IPS-15b (cell line): ENCODE measurements at regions not wholly inside any gene's neighbourhood (a gene's known extent, or its start where the extent isn't known, plus 50 kb on each side); places are given as distances from the start of the nearest gene placed in this dataset.

Experiments used
- H3K27me3 ChIP-seq: one replicate; pipeline ENCODE4 v1.6.1; 2013; ENCODE audit warnings: low read length; ENCODE audit not compliant: control insufficient read depth, insufficient read depth
- H3K36me3 ChIP-seq: one replicate; pipeline ENCODE4 v1.6.1; 2013; ENCODE audit warnings: low read length; ENCODE audit not compliant: control insufficient read depth, insufficient read depth
- H3K4me1 ChIP-seq: one replicate; pipeline ENCODE4 v1.6.1; 2013; ENCODE audit warnings: mild to moderate bottlenecking, low read length; ENCODE audit not compliant: control insufficient read depth, insufficient read depth
- H3K4me3 ChIP-seq: one replicate; pipeline ENCODE4 v1.5.1; 2013; ENCODE audit warnings: low read depth, low read length
- H3K9ac ChIP-seq: one replicate; pipeline ENCODE4 v1.6.1; 2013; ENCODE audit warnings: low read depth, mild to moderate bottlenecking, low read length
- H3K9me3 ChIP-seq: one replicate; pipeline ENCODE4 v1.6.1; 2013; ENCODE audit warnings: mild to moderate bottlenecking, low read length; ENCODE audit not compliant: control insufficient read depth, insufficient read depth

GRCh38 chr5:51990241-51990640 is 607.0 kb downstream of the ISL1 start:
- Histone ChIP-seq H3K9ac (no peak overlapping the region), H3K4me1 (no peaks in the 10 kb centered on the region), H3K36me3 (no peaks in the 10 kb centered on the region), H3K9me3 (no peaks in the 10 kb centered on the region), H3K27me3 (no peaks in the 10 kb centered on the region), H3K4me3 (no peak overlapping the region)

GRCh38 chr5:51990661-51991180 is 607.5 kb downstream of the ISL1 start:
- H3K4me3 ChIP-seq, result no peak overlapping the region
- no peaks in the 10 kb centered on the region for H3K9me3 ChIP-seq
- H3K9ac ChIP-seq, result no peak overlapping the region
- no peaks in the 10 kb centered on the region for H3K36me3 ChIP-seq
- no peaks in the 10 kb centered on the region for H3K4me1 ChIP-seq
- no peaks in the 10 kb centered on the region for H3K27me3 ChIP-seq

GRCh38 chr5:51991940-51992339 is 608.7 kb downstream of the ISL1 start:
- H3K4me1 ChIP-seq, result no peaks in the 10 kb centered on the region
- H3K9me3 ChIP-seq, result no peaks in the 10 kb centered on the region
- H3K9ac ChIP-seq, result no peak overlapping the region
- no peak overlapping the region for H3K4me3 ChIP-seq
- H3K27me3 ChIP-seq, result no peaks in the 10 kb centered on the region
- H3K36me3 ChIP-seq, result no peaks in the 10 kb centered on the region

- no peaks in the 10 kb centered on the region for H3K27me3 ChIP-seq
- no peaks in the 10 kb centered on the region for H3K36me3 ChIP-seq
- no peaks in the 10 kb centered on the region for H3K9me3 ChIP-seq
- no peak overlapping the region for H3K4me3 ChIP-seq
- no peak overlapping the region for H3K9ac ChIP-seq
- H3K4me1 ChIP-seq, result no peaks in the 10 kb centered on the region
These were observed 612.6 kb downstream of the ISL1 start for GRCh38 chr5:51995773-51996306.

GRCh38 chr5:51996356-51996861 is 613.2 kb downstream of the ISL1 start:
- Histone ChIP-seq H3K9ac (no peak overlapping the region), H3K4me3 (no peak overlapping the region), H3K4me1 (no peaks in the 10 kb centered on the region), H3K9me3 (no peaks in the 10 kb centered on the region), H3K27me3 (no peaks in the 10 kb centered on the region), H3K36me3 (no peaks in the 10 kb centered on the region)

GRCh38 chr5:51997500-51997899 is 614.3 kb downstream of the ISL1 start:
- Histone ChIP-seq H3K4me1 (no peaks in the 10 kb centered on the region), H3K9me3 (no peaks in the 10 kb centered on the region), H3K9ac (no peak overlapping the region), H3K4me3 (no peak overlapping the region), H3K27me3 (no peaks in the 10 kb centered on the region), H3K36me3 (no peaks in the 10 kb centered on the region)

- H3K9me3 ChIP-seq, result no peaks in the 10 kb centered on the region
These were observed 614.7 kb downstream of the ISL1 start for GRCh38 chr5:51997949-51998348.

GRCh38 chr5:52007230-52007858 is 624.1 kb downstream of the ISL1 start:
- Histone ChIP-seq H3K4me3 (no peak overlapping the region), H3K9me3 (no peaks in the 10 kb centered on the region), H3K27me3 (no peaks in the 10 kb centered on the region), H3K9ac (no peak overlapping the region), H3K4me1 (no peaks in the 10 kb centered on the region), H3K36me3 (no peaks in the 10 kb centered on the region)

More at GRCh38 chr5:51997949-51998348, 614.7 kb downstream of the ISL1 start:
- Histone ChIP-seq H3K4me3 (no peak overlapping the region), H3K4me1 (no peaks in the 10 kb centered on the region), H3K9ac (no peak overlapping the region), H3K36me3 (no peaks in the 10 kb centered on the region), H3K27me3 (no peaks in the 10 kb centered on the region)

- Histone ChIP-seq H3K9me3 (no peaks in the 10 kb centered on the region), H3K4me1 (peaks cover 4% of the 10 kb centered on the region), H3K27me3 (no peaks in the 10 kb centered on the region), H3K9ac (no peak overlapping the region), H3K4me3 (no peak overlapping the region), H3K36me3 (no peaks in the 10 kb centered on the region)
These were observed 627.2 kb downstream of the ISL1 start for GRCh38 chr5:52010454-52010853.

GRCh38 chr5:52013523-52013922 is 630.3 kb downstream of the ISL1 start:
- Histone ChIP-seq H3K27me3 (no peaks in the 10 kb centered on the region), H3K4me3 (no peak overlapping the region), H3K36me3 (no peaks in the 10 kb centered on the region), H3K9me3 (no peaks in the 10 kb centered on the region), H3K4me1 (peaks cover 4% of the 10 kb centered on the region), H3K9ac (no peak overlapping the region)

- Histone ChIP-seq H3K27me3 (no peaks in the 10 kb centered on the region), H3K4me1 (peaks cover 4% of the 10 kb centered on the region), H3K9me3 (no peaks in the 10 kb centered on the region), H3K4me3 (no peak overlapping the region), H3K36me3 (no peaks in the 10 kb centered on the region), H3K9ac (no peak overlapping the region)
These were observed 632.5 kb downstream of the ISL1 start for GRCh38 chr5:52015760-52016159.

GRCh38 chr5:52017567-52017966 is 634.3 kb downstream of the ISL1 start:
- Histone ChIP-seq H3K4me3 (no peak overlapping the region), H3K4me1 (peaks cover 4% of the 10 kb centered on the region), H3K36me3 (no peaks in the 10 kb centered on the region), H3K9me3 (no peaks in the 10 kb centered on the region), H3K27me3 (no peaks in the 10 kb centered on the region), H3K9ac (no peak overlapping the region)
